HG02973 (cell line): ENCODE measurements at regions not wholly inside any gene's neighbourhood (a gene's known extent, or its start where the extent isn't known, plus 50 kb on each side); places are given as distances from the start of the nearest gene placed in this dataset.

Experiments used
- ATAC-seq: cut with Tn5 transposase; IDR thresholded peaks from one replicate; pipeline ENCODE4 v1.9.1; 2021; ENCODE audit warnings: moderate library complexity; ENCODE audit not compliant: unreplicated experiment

DNA sequence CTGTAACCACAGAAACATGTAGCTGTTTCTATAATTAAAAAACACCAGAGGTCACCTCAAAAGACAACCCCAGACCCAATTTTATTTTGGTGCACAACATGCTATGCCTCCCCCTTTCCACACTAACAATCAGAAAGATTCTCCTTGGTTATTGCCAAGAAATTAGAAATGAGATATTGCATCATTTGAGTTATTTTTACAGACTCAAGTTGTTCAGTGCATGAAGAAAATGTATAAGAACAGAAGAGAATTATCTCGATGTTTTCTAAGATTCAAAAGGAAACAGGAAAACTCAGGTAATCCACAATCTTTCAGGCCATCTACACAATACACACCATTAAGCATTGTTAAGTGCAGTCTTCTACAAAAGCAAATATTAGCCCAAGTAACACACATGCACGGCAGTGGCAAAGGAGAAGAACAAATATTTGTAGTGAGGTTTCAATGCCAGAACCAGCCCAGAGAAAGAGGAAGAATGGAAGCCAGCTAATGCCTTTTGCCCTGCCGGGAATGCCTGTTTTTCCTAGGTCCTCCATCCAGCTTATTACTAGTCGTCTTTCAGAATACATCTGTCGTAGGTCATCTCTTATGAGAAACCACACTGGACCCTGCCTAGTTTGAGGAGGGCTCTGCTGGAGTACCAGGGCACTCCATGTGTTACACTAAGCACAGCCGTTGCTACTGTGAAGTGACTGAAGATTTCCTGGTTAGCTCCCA, 67.6 kb upstream of the C1GALT1 start:
- no peak for ATAC-seq

DNA sequence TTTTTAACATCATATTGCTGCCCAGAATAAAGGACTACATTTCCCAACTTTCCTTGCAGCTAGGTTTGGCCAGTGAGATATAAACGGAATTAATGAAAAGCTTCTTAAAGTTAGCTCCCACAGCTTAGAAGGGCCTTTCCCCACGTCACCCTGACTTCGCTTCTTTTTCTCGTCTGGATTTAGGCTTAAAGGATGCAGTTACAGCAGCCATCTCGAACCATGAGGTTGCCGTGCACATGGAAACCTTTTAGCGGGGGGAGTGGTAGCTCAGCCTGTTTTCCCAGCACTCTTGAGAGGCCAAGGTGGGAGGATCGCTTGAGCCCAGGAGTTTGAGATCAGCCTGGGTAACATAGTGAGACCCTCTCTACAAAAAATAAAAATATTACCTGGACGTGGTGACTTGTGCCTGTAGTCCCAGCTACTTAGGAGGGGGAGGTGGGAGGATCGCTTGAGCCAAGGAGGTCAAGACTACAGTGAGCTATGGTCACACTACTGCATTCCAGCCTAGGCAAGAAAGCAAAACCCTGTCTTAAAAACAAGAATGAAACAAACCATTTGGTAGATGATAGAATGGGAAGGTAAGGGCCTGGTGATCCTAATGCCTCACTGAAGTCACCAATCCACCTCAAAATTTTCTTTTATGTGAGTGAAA, 64.3 kb upstream of the C1GALT1 start:
- no peak for ATAC-seq

DNA sequence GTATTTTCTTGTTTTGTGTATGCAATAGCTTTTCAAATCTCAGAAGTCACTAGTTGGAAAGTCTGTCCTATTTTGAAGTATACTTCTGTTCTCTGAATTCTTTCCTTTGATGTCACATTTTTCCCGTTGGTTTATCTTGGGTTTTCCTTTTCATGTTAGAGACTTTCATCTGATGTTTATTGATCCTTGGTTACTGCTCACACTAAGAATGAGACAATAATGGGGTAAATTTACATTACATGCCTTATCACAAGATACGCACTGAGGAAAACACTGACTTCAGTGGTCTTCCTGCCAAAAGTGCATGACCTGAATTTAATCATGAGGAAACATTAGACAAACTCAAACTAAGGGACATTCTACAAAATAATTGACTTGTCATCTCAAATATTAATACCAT, 63.5 kb upstream of the C1GALT1 start:
- ATAC-seq = no peak

DNA sequence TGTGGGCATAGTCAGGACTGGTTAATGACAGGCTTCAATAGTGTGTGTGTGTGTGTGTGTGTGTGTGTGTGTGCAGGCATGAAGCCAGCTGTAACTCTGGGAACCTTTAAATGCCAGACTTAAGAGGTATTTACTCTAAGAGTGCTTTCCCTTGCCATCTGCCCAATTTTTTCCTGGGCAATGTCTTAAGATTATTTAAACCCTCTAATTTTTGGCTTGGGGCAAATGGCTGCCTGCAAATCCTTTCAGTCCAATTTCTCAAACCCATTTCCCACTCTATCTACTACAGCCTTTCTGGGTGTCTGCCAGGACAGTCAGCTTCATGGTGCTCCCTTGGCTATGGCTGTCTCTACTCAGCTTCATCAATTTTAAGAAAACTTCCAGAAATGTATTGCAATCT, 62.6 kb upstream of the C1GALT1 start:
- ATAC-seq = no peak

DNA sequence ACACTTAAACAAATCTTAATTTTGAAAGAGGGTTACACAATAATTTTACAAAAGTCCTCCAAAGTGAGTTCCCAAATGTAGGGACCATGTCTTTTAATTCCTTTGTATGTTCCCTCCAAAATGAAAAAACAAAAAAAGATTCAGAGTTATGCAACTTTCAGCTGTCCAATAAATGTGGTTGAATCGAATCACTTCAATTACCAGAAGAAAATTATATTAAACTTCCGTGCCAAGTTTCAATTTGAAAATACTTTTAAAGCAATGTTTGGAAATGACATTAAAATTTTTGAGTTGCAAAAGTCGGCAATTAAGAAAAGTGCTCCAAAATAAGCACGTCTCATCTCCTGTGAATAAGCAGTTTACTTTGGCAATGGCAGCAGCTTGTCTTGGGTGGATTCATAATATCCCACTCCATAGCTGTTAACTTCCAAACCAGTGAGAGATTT, 60.3 kb upstream of the C1GALT1 start:
- ATAC-seq = no peak

DNA sequence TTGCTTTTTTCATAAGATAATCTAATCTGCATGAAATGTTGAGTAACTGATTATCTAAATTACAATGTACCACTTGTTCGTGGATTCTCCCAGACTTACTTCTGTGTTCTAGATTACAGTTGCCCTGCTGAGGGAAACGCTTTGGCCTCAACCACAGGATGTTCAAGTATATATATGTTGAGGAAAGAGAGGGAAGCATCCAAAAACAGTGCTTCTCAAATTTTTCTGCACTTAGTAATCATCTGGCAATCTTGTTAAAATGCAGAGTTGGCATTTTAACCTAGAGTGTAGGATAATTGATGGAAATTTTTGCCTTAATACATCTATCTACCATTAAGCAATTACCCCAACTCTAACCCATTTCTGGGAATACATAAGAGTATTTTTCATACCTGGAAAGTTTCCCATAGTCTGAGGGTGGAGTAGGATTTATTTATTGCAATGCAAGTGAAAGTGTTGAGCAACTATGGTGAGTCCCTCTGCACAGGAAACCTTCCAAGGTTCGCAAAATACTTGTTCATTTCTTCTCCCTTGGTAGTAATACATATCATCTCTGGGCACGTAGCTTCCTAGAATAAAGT, 59.6 kb upstream of the C1GALT1 start:
- ATAC-seq = no peak

DNA sequence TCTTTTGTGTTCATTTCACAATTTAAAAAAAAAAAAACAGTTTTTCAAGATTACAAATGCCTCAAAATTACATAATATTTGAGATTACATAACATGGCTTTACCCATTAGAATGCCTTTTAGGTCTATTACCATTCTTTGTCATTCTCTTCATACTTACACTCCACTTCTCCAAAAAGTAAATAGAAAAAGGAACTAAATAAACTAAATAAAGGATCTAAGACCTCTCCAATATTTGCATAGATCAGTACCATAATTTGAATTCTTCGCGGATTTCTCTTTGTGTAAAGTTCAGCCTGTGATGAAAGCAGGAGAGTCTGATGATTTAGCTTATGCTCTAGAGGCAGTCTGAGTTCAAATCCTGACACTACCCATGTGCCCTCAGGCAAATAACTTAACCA, 56.4 kb upstream of the C1GALT1 start:
- ATAC-seq = no peak

DNA sequence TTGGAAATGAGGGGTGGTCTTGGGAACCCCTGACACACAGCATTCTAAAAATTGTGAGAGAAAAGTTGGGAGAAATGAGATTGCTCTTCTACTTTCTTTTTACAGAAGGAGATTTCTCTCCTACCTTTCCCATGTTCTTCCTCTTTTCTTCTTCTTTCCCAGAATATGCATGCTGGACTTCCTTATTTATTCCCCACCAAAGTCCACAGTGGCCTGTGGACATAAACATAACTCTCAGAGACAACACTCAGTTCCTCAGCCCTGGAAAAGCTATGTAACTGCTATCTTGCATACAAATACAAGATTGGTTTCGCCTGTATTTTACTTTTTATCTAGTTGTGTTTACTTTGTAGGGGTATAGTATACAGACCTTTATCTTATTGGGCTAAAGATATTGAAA, 54.6 kb upstream of the C1GALT1 start:
- ATAC-seq = no peak

DNA sequence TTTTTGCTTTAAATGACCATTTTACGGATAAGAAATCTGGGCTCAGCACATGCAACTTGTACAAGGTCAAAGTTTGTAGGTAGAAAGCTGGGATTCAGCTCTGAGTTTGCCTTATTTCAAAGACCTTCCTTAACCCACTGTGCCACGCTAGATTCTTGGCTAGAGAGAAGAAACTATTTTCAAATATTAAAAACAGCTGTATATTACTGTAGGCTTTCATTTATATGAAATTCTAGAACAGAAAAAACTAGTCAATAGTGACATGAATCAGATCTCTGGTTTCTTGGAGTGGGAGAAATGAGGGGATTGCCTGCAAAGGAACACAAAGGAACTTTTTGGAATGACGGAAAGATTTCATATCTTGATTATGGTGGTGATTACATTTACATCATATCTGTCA, 53.0 kb upstream of the C1GALT1 start:
- no peak for ATAC-seq

DNA sequence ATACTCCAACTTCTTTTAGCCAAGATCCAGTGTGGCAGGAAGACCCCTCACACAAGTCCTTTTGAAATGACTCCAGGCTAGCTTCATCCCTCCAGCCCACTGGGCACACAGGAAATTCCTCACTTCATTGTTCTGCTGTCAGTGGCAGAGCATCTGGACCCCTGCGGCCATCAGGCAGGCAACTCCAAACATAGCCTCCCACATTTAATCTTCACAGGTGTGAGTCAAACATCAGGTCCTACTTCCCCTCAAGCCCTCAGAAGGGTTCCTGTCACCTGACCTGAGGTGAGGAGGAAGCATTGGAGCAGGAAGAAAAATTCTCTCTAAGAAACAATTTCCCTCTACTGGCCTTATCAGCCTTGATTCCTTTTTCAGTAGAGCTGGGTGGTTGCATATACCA, 51.1 kb upstream of the C1GALT1 start:
- no peak for ATAC-seq
